Fibroblast of the conjunctiva (primary cell): ENCODE measurements at regions not wholly inside any gene's neighbourhood (a gene's known extent, or its start where the extent isn't known, plus 50 kb on each side); places are given as distances from the start of the nearest gene placed in this dataset.

Source experiments
- DNase-seq: peaks from one replicate; pipeline ENCODE4 v3.0.0-alpha.2; 2010; ENCODE audit warnings: low read depth

DNA sequence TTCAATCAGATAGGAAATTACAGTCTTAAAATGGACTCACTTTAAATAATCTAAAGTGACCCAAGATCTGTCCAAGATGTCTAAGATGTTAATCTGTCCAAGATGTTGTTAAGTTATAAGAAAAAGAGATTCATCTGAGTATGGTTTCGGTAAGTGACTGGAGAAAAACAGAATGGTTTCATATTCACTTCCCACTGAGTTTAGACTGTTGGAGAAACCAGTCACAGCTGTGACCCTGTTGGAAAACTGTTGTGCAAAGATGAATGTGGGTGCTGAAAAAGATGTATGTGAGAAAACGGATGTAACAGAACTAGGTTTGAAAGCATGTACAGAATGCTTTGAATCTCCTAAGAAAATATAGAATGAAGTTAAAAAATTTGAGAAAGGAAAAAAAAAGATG, 325.9 kb downstream of the COL12A1 start:
- DNase-seq: no peak

DNA sequence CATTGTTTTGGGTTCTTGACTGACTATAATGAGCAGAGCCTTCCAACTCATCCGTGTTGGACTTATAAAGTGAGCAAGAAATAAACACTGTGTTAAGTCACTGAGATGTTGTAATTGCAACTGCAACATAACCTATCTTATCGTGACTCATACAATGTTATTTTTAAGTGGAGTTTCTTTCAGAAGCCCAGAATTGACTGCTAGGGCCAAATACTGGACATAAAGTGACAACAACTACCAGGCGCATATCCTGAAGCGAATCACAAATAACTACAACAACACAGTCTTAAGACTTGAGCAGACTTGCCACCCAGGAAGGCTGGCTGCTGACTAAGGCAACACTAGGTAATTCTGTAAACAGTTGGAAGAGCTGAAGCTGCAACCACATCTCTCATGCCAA, 326.6 kb downstream of the COL12A1 start:
- peak; percentile 66 for DNase-seq

DNA sequence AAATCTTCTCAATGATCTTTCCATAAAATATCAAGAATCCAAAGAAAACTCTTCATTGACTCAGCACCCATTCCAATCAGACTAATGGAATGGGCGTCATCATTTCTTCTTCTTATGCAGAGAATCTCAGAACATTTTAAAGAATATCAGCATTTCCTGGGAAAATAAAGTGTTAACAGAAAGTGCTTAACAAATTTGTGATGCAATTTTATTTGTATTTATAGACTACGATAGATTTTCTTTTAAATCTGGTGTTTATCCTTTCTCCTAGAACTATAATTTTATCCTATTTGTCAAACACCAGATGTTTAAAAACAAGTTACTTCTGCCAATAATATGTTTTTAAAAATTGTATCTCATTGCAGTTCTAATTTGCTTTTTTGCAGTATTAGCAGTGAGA, 330.7 kb downstream of the COL12A1 start:
- no peak for DNase-seq

DNA sequence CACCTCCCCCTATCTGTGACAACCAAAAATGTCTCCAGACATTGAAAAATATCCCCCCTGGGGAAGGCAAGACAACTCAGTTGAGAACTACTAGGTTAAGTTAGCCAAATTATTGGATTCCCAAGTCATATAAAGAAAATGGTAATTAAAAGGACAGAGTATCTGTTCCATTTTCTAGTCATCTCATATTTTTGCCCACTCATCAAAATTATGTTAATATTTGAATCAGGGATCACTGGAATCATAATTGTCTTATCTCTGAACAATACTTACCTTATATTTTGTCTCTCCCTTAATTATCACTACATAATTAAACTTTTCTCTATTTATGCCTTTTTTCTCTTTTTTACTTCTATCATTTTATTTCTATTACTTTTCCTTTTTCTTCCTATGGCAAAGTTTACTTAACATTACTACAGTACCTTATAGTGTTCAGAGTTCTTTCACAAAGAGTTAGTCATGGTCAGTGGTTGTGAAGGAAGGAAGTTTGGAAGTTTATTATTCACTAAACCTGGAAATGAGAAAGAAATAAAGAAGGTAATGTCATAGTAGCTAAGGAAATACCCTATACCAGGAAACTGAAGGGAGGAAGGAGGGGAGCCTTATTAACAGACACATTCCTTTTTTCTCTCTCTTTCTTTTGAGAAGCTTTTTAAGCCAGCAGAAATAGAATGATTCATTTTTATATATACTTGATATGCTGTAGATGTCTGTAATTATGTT, 332.9 kb downstream of the COL12A1 start:
- no peak for DNase-seq

DNA sequence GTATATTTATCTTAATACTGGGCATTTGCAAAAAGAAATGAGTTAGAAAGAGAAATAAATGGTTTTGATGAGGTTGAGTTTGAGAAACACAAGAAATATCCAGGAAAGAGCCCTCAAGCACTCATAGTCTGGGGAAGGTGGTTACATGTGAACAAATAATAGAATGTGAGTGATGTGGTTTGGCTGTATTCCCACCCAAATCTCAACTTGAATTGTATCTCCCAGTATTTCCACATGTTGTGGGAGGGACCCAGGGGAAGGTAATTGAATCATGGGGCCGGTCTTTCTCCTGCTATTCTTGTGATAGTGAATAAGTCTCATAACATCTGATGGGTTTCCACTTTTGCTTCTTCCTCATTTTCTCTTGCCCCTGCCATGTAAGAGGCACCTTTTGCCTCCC, 334.1 kb downstream of the COL12A1 start:
- DNase-seq: no peak

DNA sequence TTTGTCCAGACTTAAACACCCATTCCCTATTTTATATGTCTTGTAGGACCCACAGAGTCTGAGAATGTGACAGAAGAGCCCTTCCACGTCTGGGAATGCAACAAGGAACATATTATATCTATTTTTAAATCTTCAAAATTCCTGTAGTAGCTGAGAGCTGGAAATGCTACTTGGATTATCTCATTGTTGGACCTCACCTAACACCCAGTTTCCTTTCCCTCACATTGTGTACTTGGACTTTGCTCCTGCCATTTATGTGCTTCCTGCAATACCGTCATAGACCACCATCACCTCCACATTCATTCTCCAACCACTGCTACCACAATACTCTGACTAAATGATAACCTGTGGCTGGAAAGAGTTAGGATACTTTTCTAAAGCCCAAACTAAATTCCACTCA, 335.4 kb downstream of the COL12A1 start:
- no peak for DNase-seq

DNA sequence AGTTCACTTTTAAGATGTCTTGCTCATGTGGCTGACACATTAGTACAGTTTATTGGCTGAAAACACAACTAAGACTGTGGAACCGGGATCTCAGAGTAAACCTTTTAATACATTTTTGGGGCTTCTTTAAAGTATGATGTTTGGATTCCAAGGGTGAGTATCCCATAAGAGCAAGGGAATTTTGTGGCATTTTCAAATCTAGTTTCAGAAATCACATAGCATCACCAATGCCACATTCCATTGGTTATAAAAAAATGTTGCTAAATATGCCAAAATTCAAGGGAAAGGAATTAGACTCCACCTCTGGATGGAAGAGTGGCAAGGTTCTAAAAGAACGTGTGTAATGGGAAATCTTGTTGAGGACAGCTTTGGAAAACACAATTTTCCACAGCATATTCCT, 338.6 kb downstream of the COL12A1 start:
- DNase-seq: no peak

DNA sequence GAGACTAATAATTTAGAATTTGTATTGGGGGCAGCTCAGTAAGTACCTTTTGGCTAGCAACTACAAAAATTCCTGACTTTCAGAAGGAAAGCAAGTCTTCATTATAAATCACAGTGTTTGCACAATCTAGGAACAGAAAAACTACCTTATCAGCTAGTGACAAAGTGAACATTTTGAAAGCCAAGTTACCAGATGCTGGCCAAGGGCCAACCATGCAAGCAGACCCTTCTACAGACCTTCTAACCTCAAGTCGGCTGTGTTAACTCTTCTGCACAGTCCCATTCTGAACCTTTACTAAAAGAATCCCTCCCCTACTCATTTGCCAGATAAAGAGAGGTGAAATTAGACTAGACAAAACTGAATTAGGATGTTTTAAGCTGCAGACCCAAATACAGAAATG, 341.9 kb downstream of the COL12A1 start:
- DNase-seq: no peak

DNA sequence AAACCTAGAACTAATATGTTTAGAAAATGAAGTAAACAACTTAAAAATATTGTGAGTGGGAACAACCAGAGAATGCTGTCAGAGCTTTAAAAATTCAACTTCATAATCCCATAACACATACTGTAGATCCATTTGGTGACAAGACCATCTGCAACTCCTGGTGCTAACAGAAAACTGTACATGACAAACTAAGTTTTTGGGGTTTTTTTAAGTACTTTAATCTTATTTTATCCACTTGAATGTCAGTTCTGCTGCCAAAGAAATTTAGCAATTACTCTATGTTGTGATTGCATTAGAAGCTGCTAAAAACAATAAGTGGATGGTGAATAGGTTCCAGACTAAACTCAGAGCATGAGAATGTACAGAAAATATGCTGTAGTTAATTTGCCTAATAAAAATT, 345.4 kb downstream of the COL12A1 start:
- DNase-seq: no peak

DNA sequence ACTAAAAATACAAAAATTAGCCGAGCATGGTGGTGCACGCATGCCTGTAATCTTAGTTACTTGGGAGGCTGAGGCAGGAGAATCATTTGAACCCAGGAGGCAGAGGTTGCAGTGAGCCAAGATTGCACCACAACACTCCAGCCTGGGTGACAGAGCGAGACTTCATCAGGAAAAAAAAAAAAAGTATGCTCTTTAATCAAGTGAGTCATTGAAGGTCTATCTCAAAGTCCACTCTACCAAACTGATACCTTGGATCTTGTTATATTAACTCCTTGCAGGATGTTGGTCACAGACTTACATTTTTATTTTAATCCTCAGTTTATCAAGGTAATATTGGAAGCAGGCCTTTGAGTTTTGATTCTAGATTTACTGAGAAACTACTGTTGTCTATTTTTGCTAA, 348.7 kb downstream of the COL12A1 start:
- DNase-seq: no peak

DNA sequence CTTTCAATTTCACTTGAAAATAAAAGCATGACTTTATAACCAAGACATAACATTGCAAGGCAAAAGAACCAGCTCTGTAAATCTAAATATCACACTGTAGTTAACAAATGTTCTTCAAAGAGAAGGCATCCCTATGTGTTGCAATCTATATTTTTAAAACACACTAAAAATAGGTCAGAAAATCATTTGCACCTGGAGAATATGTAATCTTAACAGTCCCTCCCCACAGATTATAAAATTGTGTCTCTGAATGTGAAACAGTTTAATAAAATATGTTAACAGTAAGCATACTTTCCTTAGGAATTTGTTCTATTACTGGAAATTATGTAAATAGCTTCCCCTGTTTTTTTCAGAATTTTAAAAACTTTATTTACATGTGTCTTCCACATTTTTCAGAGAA, 351.9 kb downstream of the COL12A1 start:
- DNase-seq: no peak

DNA sequence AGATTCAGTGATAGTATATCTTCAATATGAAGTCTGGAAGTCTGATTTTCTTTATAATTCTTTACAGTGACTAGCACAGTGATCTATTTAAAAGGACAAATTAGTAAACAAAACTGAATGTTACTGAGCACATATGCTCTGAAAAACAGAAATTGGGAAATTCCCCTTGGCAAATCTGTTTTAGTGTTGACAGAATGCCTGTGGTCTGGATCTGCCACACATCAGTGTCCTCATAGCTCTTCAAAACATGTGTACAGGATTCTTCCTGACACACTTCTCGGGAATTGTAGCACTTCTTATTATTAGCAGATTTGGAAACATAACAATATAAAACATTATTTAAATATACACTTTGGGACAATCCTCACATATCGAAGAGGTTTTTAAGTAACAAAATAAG, 354.3 kb downstream of the COL12A1 start:
- peak; percentile 36 for DNase-seq

DNA sequence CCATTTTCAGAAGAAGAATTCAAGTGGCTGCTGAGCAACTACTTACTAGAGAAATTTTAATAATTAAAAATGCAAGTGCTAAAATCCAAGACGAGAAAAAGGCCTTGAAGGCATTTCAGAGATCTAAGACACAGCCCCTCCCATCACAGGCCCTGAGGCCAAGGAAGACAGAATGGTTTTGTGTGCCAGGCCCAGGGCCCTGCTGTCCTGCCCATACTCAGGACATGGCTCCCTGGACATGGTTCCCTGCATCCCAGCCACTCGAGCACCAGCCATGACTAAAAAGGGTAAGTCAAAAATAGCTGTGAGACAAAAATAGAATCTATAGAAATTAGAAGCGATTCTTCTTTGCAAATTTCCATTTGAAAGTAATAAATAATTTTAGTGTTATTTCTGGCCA, 364.9 kb downstream of the COL12A1 start:
- DNase-seq: no peak

DNA sequence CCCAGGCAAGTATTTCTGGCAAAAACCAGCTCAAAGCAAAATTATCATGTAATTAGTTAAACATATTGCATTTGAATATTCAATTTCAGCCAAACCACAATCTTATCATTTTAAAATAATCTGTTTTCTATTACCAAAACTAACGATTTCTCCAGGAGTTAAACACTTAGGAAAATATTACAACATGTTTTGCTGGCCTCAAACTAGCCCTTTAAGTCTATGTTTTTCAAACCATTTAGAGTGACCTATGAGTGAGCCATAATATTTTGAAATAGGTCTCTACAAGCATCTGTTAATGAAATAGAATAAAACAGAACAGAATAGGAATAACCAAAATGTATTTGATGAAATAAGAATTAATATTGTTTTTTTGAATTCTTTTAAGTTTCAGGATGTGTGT, 370.9 kb downstream of the COL12A1 start:
- peak; percentile 1 for DNase-seq

DNA sequence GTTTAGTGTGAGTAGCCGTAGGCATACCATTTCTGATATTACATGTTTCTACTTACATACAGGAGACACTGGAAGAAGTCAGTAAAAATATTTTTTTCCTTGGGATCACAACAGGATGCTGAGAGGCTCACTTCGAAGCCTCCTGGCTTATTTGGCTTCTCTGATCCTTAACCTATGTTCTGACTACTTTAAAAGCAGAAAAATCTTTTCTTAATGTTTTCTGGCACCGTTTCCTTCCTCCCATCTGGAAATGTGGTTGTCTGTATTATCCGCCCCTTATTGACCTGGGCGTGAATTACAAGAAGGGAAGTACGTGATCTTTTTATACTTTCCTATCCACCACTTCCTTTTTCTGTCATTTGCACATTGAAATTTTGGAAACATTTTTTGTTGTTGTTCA, 379.6 kb downstream of the COL12A1 start:
- no peak for DNase-seq

DNA sequence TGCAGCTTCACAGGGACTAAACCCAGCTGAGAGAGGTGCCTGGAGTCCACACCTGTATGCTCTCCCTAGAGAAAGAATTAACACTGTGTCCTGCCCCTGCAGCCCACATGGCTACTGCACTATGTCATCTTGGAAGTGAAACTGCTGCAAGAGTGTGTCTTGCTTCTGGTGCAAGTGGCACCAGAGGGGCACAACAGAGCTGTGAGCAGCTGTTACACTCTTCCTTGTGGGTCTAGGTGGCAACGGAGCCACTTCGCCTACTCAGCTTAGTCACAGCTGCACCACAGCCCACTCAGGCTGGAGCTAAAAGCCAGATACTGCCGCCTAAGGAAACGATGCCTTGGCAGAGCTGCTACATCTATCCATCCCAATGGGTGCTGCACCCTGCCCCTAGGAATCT, 391.4 kb downstream of the COL12A1 start:
- no peak for DNase-seq

DNA sequence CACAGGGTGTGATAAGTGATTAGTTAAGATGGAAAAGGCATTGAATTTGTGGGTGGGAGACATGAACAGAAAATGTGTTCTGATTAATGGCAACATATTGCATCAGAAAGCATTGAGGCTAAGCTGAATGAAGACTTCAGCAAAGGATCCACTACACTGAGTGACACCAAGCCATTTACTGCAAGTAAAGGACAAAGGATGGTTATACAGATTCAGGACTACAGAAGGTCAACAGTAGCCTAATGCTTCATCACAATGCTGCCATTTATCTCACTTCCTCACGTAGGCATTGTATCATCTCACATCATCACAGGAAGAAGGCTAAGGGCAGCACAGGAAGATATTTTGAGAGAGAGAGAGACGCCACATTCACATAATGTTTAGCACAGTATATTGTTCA, 398.2 kb downstream of the COL12A1 start:
- DNase-seq: no peak

DNA sequence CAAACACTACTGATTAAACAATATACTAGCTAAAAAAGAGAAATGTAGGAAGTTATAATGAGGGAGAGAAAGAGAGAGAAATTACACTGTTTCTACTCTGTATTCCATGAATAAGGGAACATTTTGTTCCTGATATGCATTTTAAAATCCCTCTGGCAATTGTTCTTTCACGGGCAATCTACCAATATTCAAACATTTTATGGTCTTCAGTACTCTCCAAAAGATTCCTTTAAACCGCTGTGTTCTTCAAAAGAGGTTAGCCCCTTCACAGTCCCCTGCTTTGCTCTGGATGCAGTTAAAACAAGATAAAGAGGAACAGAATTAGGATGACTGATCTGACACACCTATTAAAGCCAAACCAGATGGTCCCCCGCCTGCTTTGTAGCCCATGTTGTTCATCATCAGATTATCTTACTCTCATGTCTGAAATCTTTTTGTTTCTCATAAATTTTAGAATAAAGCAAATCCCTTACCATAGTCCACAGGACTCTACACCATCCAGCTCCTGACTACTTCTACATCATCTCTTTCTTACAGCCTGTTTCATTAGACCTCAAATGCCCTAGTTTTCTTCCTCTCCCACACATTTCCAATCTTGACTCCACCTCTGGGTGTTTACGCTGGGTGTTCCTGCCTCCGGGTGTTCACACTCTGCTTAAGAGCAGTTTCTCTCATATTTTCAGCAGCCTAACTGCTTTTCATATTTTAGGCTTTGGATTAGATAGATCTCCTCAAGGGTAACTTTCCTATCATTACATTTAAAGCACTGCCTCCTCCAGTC, 399.7 kb downstream of the COL12A1 start:
- no peak for DNase-seq

DNA sequence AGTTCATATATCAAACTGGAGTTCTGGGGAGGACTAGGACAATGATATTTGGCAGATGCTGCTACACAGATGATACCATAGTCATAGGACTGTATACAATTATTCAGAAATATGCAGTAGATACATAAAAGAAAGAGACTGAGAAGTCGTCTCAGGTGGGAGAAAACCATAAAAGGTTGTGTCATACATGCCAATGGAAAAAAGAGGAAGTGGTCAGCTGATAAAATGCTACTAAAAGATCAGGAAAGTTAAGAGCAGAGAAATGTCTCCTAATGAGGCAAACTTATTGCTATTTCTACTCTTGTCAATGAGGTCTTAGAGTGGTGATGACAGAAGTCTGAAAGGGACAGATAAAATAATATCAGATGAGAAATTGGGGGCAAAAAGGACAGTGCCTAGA, 407.6 kb downstream of the COL12A1 start:
- no peak for DNase-seq

DNA sequence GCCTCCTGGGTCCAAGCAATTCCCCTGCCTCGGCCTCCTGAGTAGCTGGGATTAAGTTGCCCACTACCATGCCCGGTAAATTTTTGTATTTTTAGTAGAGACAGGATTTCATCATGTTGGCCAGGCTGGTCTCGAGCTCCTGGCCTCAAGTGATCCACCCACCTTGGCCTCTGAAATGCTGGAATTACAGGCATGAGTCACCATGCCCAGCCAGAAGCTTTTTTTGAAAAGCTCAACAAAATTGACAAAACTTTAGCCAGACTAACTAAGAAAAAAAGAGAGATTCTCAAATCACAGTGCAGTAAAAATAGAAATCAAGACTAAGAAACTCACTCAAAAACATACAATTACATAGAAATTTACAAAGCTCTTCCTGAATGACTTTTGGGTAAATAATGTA, 420.6 kb downstream of the COL12A1 start:
- DNase-seq: no peak

DNA sequence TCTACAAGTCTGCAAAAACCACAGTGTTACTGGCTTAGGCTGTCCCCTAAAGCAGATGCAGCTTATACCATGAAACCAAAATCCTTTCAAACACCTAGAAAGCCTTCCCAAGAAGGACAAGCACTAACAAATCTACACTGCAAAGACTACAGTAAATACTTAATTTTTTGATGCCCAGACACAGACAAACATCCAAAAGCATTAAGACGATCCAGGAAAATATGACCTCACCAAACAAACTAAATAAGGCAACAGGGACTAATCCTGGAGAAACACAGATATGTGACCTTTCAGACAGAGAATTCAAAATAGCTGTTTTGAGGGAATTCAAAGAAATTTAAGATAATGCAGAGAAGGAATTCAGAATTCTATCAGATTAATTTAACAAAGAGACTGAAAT, 423.5 kb downstream of the COL12A1 start:
- no peak for DNase-seq

DNA sequence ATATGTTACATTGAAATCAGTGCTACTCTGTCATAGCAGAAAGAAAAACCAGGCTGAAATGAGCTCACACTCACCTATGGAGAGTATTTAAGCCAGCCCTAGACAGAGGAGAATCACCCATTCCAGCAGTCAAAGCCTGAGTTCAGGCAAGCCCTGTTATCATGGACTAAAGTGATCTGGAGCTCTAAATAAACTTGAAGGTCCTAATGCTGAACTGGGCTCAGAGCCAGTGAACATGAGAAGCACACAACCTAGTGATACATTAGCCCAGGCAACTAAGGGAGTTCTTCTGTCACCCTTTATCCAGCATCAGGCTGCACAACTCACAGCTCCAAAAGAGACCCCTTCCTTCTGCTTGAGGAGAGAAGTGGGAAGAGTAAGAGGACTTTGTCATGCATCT, 425.0 kb downstream of the COL12A1 start:
- DNase-seq: no peak

DNA sequence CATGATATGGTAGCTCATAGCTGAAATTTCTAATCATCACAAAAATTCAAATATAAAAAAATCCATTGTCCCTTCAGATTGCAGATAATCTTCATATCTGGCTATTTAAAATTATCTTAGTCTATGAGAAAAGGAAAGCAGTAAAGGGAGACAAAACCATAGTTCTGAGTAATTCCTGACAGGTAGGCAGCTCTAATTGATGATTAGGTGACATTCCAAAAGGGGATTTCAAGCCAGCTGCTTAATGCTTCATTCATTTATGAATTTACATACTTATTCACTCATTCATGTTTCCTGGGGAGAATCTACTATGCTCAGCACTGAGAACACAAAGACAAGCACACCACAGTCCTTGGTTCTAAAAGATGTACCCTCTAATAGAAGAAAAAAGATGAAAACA, 437.1 kb downstream of the COL12A1 start:
- no peak for DNase-seq

DNA sequence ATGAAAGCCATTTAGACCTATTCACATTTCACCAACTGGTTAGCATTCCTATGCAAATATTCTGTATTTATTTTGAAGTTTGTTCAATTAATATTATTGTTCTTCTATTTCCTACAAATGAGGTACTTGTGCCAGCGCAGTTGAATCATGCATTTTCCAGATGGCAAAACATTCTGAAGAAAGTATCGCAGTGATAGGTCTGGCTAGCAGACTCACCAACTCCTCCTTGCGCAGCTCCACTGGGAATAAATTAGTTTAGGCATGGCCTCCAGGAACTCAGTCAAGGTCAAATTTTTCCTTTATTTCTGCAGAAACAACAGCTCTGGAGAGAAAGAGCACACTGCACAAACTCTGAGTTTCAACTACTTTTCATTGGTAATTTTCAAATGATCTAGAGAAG, 437.7 kb downstream of the COL12A1 start:
- DNase-seq: peak; percentile 10
